HG02970 (cell line): ENCODE measurements at regions not wholly inside any gene's neighbourhood (a gene's known extent, or its start where the extent isn't known, plus 50 kb on each side); places are given as distances from the start of the nearest gene placed in this dataset.

Experiments
- ATAC-seq: cut with Tn5 transposase; IDR thresholded peaks from one replicate; pipeline ENCODE4 v1.9.1; 2021; ENCODE audit warnings: mild to moderate bottlenecking, moderate library complexity, moderate number of reproducible peaks; ENCODE audit not compliant: unreplicated experiment, low FRiP score

- no peak for ATAC-seq
These were observed 947.7 kb downstream of the TBC1D22A start for GRCh38 chr22:47710135-47710534.

DNA sequence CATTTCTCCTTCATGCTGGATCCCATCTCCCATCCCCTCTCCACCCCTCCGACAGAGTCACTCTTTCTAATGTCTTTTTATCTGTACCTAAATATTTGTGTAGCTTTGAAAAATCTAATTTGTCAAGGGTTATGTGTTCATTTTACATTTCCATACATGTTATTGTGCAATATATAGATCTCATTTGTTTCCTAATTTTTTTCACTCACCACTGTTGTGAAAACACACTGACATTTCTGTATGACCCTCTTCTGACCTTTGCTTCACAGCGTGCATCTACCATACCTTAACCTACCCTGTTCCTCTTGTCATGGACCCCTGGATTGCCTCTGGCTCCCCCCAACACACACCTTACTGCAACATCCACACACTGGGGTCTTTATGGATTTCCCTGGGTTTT, 942.9 kb downstream of the TBC1D22A start:
- no peak for ATAC-seq

DNA sequence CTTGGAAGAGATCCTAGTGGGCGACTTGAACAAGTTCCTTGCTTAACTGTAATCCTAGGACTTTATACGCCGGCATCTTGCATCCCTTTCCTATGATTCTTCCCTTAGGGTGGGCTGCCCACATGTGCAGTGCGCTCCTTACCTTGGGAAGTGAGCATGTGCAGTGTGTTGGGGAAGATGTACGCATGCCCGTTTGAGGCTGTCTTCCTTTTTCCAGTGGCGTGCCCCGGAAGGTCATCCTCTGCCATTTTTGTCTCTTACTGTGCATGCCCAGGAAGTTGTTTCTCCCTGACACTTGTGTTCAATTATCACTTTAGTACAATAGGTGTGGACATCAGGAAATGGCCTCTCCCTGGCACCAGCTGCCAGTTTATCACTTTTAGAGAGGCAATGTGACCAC, 936.5 kb downstream of the TBC1D22A start:
- no peak for ATAC-seq

DNA sequence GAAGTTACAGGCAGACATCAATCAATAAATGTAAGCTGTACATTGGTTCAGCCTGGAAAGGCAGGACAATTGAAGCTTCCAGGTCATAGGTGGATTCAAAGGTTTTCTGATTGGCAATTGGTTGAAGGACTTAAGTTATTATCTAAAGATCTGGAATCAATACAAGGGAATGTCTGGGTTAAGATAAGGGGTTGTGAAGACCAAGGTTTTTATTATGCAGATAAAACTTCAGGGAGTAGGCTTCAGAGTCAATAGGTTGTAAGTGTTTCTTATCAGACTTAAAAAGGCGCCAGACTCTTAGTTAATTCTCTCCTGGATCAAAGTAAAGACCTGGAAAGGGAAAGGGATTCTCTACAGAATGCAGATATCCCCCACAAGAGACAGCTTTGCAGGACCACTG, 935.4 kb downstream of the TBC1D22A start:
- ATAC-seq = no peak

DNA sequence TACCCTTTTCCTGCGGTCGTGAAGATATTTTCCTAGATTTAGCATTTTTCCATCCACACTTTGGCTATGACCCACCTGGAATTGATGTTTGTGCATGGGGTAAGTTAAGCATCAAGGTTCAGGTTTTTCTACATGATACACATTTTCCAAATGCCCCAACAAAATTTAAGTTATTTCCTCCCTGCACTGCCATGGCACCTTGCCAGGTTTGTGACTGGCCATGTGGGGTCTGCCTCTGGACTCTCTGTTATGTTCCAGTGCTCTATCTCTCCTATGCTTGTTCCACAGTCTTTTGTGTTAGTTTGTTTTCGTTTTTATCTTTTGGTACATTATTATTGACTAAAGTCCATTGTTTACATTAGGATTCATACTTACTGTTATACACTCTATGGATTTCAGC, 934.3 kb downstream of the TBC1D22A start:
- ATAC-seq = no peak

GRCh38 chr22:47695176-47695575, 932.7 kb downstream of the TBC1D22A start:
- no peak for ATAC-seq

GRCh38 chr22:47694536-47695130, 932.2 kb downstream of the TBC1D22A start:
- ATAC-seq = no peak

- no peak for ATAC-seq
These were observed 931.2 kb downstream of the TBC1D22A start for GRCh38 chr22:47693606-47694005.

- no peak for ATAC-seq
These were observed 930.4 kb downstream of the TBC1D22A start for GRCh38 chr22:47692811-47693210.

DNA sequence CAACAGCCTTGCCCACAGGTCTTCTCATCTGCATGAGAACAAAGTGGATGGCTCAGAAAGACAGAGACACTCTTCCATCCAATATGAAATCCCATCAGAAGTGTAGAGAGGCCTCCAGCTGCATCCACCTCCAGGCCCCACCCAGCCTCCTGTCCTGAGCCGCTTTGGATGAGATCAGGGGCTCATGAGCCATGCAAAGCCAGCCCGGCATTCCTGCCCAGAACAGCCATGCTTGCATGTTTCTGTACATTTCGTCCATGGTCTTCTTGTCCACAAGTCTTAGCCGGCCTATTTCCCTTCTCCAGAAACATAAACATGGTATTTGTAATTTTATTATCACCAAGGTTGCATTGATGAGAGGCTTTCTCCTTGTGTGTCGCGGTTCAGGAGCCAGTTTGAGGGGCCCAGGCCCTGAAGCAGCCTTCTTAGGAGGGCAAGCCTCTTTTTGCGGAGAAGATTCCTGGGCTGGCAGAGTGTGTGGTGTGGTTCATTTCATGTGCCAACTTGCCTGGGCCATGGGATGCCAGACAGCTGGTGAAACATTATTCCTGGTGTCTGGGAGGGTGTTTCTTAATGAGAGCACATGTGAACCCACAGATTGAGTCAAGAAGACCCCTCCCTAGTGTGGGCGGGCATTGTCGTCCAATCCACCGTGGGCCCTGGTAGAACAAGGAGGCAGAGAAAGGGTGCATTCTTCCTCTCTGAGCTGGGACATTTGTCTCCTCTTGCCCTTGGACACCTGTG, 928.9 kb downstream of the TBC1D22A start:
- no peak for ATAC-seq

- ATAC-seq = no peak
These were observed 928.1 kb downstream of the TBC1D22A start for GRCh38 chr22:47690586-47690985.

GRCh38 chr22:47690166-47690565, 927.7 kb downstream of the TBC1D22A start:
- no peak for ATAC-seq

- ATAC-seq = no peak
These were observed 925.3 kb downstream of the TBC1D22A start for GRCh38 chr22:47687776-47688175.

DNA sequence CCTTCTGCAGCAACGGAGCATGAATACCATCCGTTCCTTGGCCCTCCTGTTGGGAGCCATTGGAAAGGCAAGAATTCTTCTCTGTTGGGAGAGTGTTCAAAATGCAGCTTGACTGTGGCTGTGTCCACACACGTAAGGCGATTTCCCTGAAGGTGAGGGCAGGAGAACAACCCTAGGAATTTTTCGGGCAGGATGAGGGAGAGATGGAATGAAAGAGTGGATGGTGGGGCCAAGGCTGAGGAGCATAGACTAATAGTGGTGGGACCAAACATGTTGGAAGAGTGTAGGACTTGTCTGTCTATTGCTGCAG, 924.9 kb downstream of the TBC1D22A start:
- ATAC-seq = no peak

- ATAC-seq = no peak
These were observed 924.3 kb downstream of the TBC1D22A start for GRCh38 chr22:47686594-47687345.

GRCh38 chr22:47681411-47682165, 919.1 kb downstream of the TBC1D22A start:
- ATAC-seq = no peak

GRCh38 chr22:47678636-47679287, 916.3 kb downstream of the TBC1D22A start:
- ATAC-seq = no peak

DNA sequence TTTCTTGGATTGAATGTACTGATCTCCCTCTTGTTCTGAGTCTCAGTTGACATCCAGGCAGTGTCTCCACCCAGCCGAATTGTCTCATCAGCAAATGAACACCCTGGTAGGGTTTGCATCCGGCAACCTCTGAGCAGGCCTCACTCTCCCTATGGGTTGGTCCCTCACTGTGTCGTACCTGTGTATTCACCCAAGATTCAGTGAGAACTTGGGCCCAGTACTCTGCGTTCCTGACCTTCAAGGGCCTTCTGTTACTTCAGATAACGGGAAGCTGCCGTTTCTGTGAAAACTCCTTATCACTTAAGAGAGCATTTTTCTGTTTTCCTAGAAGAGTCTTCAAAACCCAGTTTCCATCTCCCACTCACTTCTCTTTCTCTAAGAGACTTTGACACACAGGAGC, 915.6 kb downstream of the TBC1D22A start:
- no peak for ATAC-seq

DNA sequence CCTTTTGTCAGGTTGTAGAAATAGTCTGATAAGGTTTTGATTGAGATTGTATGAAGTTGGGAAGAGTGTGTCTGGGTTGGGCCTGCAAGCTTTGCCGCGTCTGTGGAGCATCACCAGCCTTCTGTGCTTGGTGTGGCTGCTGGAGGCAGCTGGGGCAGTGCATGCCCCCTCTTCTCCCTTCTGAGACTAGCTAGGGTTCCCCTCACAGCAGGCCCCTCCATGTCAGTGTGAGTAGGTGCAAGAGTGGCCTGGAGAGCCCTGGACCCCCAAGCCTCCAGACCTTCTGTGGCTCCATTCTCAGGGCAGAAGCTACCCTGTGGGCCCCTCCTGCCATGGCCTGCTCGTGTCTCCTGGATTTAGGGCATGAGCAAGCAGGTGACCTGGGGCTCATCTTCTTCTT, 914.2 kb downstream of the TBC1D22A start:
- ATAC-seq = no peak

DNA sequence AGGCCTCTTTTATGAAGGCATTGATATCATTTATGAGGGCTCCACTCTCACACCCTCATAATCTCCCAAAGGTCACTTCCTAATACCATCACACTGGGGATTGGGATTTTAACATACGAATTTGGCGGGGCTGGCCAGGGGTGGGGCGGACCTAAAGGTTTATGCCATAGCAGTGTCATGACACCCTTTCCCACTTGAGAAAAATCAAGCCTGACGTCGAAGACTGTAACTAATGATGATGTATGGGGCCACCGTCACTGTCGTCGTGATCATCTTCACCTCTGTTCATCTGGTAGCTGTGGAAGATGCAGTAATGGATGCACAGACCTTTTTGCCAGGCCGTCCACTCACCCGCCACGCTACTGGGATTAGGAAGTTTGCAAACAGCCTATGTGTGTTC, 912.1 kb downstream of the TBC1D22A start:
- no peak for ATAC-seq

DNA sequence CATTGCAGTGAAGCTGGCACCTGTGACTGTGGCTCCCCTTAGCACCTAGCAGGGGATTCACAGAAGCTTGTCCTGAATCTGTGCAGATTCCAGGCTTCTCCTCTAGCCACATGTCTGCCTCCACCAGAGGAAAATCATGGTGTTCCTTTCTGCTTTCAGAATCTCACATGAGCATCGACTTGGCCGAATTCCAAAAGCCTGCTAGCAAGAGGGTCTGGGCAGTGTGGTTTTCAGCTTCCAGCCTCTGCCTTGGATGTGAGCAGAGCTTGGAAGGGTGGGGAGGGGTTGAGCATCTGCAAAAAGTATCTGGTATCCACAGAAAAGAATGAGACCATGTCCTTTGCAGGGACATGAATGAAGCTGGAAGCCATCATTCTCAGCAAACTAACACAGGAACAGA, 911.1 kb downstream of the TBC1D22A start:
- ATAC-seq = no peak
